ENCODE measurements at regions not wholly inside any gene's neighbourhood (a gene's known extent, or its start where the extent isn't known, plus 50 kb on each side); places are given as distances from the start of the nearest gene placed in this dataset.

DNA sequence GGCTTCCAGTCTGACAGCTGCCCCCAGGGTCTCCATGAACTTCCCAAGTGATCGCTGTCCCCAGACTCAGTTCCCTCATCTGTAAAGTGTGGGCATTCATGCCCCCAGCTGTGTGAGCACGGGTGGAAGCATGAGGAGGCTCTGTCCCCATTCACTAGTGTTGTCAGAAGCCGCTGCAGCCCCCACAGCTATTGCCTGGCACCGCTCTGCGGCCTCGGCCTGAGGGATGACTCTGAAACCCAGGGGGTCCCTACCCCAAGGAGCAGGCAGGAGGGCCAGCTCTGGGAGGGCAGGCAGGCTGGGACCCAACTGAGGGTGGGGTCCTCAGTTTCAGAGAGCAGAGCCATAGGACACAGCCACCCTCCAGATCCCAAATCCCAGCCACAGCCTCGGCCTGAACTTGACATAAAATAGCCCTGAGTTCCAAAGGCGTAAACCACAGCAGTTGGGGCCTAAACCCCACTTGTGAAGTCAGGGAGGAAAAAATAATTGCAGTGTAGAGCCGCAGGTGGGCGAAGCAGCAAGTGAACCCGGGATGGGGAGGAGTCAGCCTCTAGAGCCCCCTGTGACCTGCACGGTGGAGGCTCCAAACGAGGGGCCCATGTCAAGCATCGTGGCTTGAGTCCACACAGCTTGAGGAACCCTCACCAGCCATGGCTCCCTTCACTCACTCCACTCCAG, 66.0 kb upstream of the ADAMTS2 start:
- FAIRE-seq = no peak
- TF ChIP-seq POLR2A (IDR thresholded peaks at IDR 0.05; ENCODE audit: low read depth, low read length) (no peak), TAF1 (IDR thresholded peaks at IDR 0.05; ENCODE audit: borderline replicate concordance, low read depth, low read length) (no peak), POLR2AphosphoS5 (IDR thresholded peaks at IDR 0.05; ENCODE audit: low read depth, low read length) (no peak)
- no peak for DNase-seq (ENCODE audit: insufficient read length)

DNA sequence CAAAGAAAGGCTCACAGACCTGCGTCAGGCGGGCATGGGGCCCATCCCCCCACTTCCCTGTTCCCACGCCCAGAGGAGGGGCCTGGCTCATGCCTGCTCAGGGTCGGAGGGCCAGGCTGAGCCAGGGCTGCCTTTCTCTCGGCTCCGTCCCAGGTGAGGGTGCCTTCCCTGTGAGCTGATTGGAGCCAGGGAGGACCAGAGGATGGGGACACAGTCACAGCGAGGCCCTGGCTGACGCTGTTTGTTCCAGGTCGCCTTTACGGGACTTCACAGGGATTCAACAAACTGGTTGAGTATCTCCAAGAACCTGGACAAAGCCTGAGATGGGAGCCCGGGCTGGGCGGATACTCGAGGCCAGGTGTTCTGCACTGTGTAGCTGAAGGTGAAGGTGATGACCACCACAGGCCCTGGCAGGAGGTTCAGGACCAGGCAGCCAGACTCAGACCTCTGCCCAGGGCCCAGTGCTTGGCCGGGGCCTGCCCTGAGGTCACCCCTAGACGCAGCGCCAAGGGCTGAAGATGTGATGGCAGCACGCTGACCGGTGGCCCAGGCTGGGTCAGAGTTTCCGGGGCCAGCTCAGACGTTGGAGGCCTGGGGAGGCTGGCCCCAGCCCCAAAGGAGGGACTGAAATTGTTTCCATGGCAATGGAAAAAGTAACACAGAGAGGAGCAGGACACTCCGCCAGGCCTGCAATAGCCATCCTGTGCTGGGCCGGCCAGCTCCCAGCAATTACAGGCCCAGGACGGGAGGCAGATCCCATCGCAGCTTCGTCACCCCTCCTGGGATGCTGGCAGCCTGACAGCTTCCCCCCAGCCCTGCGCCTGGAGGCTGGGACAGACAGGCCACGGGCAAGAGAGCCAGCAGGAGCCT, 65.3 kb upstream of the ADAMTS2 start:
- TF ChIP-seq POLR2AphosphoS5 (IDR thresholded peaks at IDR 0.05; ENCODE audit: low read depth, low read length) = no peak
- no peak for TF ChIP-seq TAF1 (IDR thresholded peaks at IDR 0.05; ENCODE audit: borderline replicate concordance, low read depth, low read length)
- TF ChIP-seq POLR2A (IDR thresholded peaks at IDR 0.05; ENCODE audit: low read depth, low read length) = no peak
- FAIRE-seq (no peak), DNase-seq (ENCODE audit: insufficient read length) (no peak)

DNA sequence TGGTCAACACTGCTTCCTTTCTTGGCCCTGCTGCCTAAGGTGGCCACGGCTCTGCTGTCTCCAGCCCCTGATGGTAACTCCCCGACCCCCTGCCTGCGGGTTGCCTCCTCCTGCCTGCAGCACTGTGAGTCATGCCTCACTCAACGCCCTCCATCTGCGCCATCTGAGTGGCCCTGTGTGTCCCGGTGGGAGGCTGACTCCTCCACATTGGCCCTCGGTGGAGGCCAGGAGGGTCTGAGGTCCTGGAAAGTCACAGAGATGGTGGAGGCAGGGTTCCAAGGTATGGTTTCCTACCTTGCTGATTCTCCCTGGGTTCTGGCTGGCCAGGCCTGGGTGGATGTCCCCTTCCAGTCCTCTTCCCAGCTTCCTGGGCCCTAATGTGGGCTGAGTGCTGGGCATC, 64.5 kb upstream of the ADAMTS2 start:
- FAIRE-seq (no peak), DNase-seq (ENCODE audit: insufficient read length) (no peak)
- TF ChIP-seq POLR2A (IDR thresholded peaks at IDR 0.05; ENCODE audit: low read depth, low read length) (no peak), POLR2AphosphoS5 (IDR thresholded peaks at IDR 0.05; ENCODE audit: low read depth, low read length) (no peak), TAF1 (IDR thresholded peaks at IDR 0.05; ENCODE audit: borderline replicate concordance, low read depth, low read length) (no peak)

DNA sequence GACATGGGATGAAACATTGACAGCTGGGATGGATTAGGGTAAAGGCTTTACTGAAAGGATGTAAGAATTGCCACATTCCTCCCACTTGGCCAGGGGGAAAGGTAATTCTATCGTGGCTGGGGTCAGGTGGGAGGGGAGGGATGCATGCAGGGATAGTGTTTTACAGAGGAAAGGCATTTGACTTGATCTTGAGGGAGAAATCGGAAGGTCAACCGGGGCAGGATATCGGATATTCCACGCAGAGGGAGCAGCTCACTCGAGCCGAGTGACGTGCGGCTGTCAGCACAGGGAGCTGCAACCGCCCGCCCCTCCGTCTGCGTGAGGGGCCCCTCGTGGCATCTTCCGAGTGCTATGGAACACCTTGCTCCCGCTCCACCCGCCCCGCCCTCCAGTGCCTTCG, 63.4 kb upstream of the ADAMTS2 start:
- TF ChIP-seq POLR2AphosphoS5 (IDR thresholded peaks at IDR 0.05; ENCODE audit: low read depth, low read length) = no peak
- TF ChIP-seq POLR2A (IDR thresholded peaks at IDR 0.05; ENCODE audit: low read depth, low read length) = no peak
- no peak for TF ChIP-seq TAF1 (IDR thresholded peaks at IDR 0.05; ENCODE audit: borderline replicate concordance, low read depth, low read length)
- DNase-seq (ENCODE audit: insufficient read length) = no peak
- FAIRE-seq = no peak

DNA sequence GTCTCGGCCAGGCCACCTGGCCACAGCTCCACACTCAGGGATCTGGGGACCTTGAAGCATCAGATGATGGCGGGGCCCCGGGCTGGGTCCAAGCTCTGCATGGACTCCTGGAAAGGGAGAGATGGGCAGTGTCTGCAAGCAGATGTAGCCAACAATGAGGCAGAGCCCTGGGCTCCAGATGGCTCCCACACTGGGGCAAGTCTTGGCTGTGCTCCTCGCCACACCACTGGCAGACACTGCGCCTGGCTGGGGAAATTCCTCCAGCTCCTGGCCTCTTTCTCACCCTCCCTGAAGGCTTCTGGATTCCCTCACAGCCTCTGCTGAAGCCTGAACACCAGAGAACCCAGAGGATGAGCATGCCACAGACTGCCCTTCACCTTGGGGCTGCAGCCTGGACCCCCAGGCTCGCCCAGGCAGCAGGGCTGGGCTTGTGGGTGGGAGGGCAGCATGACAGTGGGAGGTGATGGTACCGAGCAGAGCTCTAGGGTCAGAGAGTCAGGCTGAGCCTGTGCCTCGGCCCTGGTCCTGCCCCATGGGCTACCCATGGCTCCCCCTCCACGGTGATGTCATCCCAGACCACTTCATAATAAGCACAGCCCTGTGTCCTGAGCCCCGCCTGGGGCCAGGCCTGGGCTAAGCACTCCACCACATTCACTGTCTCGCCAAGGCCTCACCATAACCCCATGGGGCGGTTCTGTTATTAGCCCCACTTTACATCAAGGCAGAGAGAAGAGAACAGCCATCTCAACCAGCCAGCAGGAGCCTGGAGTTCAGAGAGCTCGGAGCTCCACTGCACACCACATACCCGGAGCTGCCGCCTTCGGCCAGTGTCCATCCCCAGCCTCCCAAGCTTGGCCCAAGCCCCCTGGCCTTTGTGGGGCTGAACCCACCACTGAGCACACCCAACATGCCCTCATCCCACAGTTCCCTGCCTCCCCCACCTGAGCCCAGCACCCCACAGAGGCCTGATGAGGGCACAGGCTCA, 62.2 kb upstream of the ADAMTS2 start:
- TF ChIP-seq POLR2AphosphoS5 (IDR thresholded peaks at IDR 0.05; ENCODE audit: low read depth, low read length) = no peak
- TF ChIP-seq TAF1 (IDR thresholded peaks at IDR 0.05; ENCODE audit: borderline replicate concordance, low read depth, low read length) = no peak
- no peak for TF ChIP-seq POLR2A (IDR thresholded peaks at IDR 0.05; ENCODE audit: low read depth, low read length)
- DNase-seq (ENCODE audit: insufficient read length) = no peak
- no peak for FAIRE-seq

DNA sequence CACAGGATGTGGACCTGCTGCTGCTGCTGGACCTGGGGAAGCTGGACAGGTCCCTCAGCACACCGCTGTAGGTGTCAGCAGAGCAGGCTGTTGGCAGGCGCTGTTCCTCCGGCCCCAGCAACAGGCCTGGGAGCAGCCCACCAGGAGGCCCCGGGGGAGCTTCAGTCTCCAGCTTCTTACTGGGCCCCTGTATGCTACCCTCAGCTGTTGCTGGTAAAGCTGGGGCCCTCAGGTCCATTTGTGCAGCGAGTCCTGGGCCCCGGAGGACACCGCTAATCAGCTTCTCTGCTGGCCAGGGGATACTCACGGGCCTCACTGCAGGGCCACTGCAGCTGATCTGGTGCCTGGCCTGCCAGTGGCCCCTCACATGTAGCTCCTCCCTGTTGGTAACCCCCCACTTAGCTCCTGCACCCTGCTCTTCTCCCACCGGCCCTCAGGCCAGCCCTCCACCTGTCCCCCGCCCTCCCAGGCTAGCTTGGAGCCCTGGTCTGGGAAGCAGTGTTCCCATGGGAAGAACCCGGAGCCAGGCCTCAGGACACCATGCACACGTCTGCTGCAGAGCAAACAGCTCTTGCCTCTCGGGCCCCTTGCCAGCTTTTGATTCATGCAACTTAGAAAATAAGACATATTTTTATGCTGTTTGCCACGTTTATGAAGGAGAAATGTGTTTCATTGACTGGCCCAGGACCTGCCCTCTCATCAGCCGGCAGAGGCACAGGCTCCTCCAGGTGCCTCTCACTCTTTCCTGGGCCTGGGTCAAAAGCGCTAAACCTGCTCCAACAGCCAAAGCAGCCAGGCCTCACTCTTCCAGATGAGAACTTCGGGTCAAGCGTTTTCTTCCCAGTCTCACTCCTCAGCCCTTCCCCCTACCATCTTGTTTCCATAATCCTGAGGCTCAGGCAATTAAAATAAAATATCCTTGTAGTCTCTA, 61.0 kb upstream of the ADAMTS2 start:
- FAIRE-seq = no peak
- TF ChIP-seq POLR2A (IDR thresholded peaks at IDR 0.05; ENCODE audit: low read depth, low read length) (no peak), TAF1 (IDR thresholded peaks at IDR 0.05; ENCODE audit: borderline replicate concordance, low read depth, low read length) (no peak), POLR2AphosphoS5 (IDR thresholded peaks at IDR 0.05; ENCODE audit: low read depth, low read length) (no peak)
- no peak for DNase-seq (ENCODE audit: insufficient read length)

DNA sequence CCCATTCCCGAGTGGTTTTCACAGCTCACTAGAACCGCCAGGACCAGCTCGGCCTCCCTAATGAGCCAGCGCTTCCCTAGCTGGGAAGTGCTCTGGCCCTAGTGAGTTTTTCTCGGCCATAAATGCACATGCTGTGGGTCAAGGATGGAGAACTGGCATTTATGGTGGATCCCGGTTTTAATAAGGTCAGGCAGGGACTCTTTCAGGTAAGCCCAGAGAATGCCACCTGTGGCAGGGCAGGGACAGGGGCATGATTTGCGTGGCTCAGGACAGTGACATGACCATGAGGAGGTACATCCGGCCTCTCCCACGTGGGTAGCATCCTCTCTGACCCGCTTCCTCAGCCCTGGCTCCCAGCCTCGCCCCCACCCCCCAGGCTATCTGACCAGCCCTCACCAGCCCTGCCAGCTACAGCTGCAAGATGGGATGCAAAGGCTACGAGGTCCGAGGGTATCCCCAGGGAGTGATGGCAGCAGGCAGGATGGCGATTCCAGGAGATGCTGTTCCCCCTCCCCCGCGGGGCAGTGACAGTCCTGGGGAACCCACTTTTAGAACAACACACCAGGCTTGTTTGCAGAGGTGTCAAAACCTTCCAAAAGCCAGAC, 60.3 kb upstream of the ADAMTS2 start:
- DNase-seq (ENCODE audit: insufficient read length) (no peak), FAIRE-seq (no peak)
- no peak for TF ChIP-seq POLR2A (IDR thresholded peaks at IDR 0.05; ENCODE audit: low read depth, low read length)
- no peak for TF ChIP-seq POLR2AphosphoS5 (IDR thresholded peaks at IDR 0.05; ENCODE audit: low read depth, low read length)
- no peak for TF ChIP-seq TAF1 (IDR thresholded peaks at IDR 0.05; ENCODE audit: borderline replicate concordance, low read depth, low read length)

DNA sequence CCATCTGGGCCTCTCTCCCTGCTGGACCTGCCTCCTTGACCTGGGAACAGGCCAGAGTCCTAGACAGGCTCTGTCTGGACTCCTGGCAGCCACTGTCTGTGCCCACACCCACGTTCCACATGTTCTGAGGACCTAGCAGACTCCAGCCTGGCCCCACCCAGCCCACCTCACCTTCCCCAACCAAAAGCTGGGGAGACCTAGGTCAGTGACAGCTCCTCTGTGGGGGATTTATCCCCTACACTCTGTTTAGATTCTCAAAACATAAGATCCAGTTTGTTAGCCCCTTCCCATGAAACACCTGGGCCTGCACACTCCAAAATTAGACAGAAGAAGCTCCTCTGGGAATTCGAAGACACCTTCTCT, 59.8 kb upstream of the ADAMTS2 start:
- FAIRE-seq (no peak), DNase-seq (ENCODE audit: insufficient read length) (no peak)
- no peak for TF ChIP-seq POLR2A (IDR thresholded peaks at IDR 0.05; ENCODE audit: low read depth, low read length)
- no peak for TF ChIP-seq TAF1 (IDR thresholded peaks at IDR 0.05; ENCODE audit: borderline replicate concordance, low read depth, low read length)
- no peak for TF ChIP-seq POLR2AphosphoS5 (IDR thresholded peaks at IDR 0.05; ENCODE audit: low read depth, low read length)

DNA sequence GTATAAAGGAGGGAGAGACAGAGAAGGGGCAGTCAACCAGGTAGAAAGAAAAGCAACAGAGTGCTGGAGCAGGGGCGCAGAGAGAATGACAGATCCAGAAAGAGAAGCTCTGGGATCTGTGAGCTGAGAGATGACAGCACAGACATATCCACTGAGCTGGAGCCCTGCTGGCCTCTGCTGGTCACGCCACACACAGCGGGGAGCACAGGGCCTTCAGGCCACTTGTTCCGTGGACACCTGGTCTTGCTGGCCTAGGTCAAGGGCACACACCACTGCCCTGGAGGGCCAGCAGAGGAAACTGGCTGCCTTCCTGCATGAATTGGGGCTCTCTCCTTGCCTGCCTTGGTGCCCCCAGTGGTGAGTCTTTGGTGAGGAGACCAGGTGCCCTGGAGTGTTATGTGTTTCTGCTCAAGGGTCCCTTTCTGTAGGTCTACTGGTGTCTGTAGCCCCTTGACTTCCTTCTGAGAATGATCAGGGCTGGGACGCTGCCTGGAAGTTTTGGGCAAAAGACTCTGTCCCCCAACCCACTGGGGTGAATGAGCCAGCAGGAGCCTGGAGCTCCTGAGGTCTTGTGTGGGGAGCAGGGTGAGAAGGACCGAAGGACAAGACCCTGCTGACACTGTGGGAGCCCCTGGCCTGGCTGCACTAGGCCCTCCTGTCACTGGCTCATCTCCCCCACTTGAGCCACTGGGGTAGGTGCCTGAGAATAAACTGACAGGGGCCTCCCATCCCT, 59.2 kb upstream of the ADAMTS2 start:
- TF ChIP-seq TAF1 (IDR thresholded peaks at IDR 0.05; ENCODE audit: borderline replicate concordance, low read depth, low read length) = no peak
- TF ChIP-seq POLR2AphosphoS5 (IDR thresholded peaks at IDR 0.05; ENCODE audit: low read depth, low read length) = no peak
- TF ChIP-seq POLR2A (IDR thresholded peaks at IDR 0.05; ENCODE audit: low read depth, low read length) = no peak
- DNase-seq (ENCODE audit: insufficient read length) (no peak), FAIRE-seq (no peak)
